ENCODE measurements at regions not wholly inside any gene's neighbourhood (a gene's known extent, or its start where the extent isn't known, plus 50 kb on each side); places are given as distances from the start of the nearest gene placed in this dataset.

GRCh38 chr3:187929112-187929816, 184.0 kb upstream of the BCL6 start:
- no peak for DNase-seq (ENCODE audit: low read depth)

DNA sequence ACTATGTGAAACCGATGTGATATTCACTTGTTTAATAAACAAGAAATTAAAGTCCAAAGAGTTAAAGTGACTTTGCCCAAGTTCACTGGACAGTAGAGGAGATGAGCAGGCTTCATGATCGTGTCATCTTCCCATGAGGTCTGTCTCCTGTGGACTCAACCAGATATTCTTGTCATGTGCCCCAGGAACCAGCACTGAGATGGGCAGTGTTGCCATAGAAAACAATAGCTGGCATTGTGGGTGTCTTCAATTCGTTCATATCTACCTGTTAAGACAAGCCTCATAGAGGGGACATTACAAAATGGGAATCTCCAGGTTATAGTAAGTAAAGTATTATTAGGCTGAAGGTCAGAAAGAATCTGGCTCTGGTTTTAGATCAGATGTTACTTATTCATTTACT, 184.8 kb upstream of the BCL6 start:
- no peak for DNase-seq (ENCODE audit: low read depth)

DNA sequence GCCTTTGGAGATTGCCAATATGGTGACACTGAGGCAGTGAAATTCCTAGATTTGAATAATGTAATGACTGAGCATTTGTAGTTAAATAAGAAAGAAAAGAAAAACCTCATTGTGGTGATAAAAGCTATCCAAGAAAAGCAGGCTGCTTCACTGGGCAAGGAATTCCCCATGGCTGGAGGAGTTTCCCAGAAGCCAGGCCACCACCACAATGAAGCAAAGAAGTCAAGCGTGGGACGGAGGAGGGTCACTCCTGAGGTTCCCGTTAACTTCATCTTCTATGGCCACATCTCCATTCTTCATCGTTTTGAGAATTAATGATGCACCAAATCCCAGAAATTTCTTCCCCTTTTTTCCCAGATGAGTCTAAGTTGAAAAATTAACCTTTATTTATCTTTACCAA, 185.8 kb upstream of the BCL6 start:
- no peak for DNase-seq (ENCODE audit: low read depth)

GRCh38 chr3:187931770-187932278, 186.6 kb upstream of the BCL6 start:
- no peak for DNase-seq (ENCODE audit: low read depth)

- no peak for DNase-seq (ENCODE audit: low read depth)
Observed at GRCh38 chr3:187932530-187932929, 187.3 kb upstream of the BCL6 start.

GRCh38 chr3:187935623-187936156, 190.4 kb upstream of the BCL6 start:
- no peak for DNase-seq (ENCODE audit: low read depth)

DNA sequence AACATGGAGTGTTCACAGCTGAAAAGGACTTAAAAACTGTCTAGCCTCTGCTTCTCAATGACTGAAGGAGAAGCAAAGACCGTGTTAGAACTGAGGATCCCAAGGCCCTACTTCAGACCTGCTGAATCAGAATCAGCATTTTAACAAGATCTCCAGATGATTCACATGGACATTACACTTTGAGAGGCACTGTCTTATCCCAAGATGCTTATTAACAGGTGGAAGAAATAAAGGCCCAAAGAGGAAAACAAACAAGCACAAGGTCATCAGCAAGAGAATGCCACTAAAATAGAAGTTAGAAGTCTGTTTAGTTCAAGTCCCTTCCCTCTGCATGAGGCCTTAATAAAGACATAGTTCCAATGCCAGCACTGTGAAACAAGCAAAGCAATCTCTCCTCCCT, 191.4 kb upstream of the BCL6 start:
- DNase-seq (ENCODE audit: low read depth) = no peak

GRCh38 chr3:187939891-187940290, 194.6 kb upstream of the BCL6 start:
- DNase-seq (ENCODE audit: low read depth) = no peak

DNA sequence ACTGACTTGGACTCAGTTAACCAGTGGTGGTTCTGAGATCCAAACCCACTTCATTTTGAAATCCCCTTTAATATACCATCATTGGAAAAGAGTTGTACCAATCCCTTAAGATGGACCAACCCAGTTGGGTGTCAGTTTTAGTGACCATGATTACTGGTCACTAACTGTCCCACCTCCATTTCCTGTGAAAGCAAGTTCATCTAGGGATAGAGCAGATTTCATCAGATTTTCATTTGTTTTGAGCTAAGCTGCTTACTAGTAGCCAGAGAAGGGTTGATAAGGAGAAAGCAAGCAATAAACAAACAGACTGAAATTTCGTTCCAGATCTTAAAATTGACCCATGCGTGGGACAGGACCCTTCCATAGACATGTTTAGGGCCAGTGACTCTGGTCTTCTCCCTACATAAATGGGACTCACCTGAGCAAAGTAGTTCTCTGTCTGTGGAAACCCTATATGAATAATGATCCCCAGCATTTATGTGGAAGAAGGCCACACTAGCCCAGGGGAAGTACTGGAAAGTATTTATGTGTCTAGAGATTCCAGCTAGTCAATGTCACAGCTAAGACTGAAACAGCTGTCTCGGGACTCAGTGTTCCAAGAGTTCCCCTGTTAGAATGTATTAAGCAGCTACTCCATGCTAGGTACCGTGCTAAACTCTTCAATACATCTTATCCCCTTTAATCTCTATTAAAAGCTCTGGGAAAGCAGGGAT, 196.0 kb upstream of the BCL6 start:
- no peak for DNase-seq (ENCODE audit: low read depth)

GRCh38 chr3:187941848-187942194, 196.6 kb upstream of the BCL6 start:
- DNase-seq (ENCODE audit: low read depth) = no peak

DNA sequence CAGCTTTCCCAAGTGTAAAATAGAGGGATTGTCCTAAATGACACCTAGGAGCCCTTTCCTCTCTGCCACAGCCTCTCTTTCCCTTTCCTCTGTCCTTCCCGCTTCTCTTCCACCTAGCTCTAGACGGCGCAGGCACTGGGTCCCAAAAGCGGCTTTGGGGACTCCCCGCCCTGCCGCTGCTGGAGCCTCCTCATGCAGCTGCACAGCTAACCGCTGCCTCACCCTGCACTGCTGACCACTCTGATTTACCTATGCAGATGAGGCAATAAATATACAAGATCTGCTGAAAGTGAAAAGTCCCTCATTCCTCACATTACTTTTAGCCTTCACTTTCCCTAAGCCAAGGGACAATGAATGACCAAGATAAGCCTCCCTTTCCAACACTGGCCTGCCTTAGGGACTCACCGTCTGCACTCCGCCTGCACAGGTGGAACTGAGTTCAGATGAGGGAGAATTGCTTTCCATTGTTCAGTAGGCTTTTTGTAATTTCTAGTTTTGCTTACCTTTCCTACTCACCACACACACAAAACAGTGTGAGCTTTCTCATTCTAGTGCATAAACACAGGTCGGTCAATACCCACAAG, 197.5 kb upstream of the BCL6 start:
- no peak for DNase-seq (ENCODE audit: low read depth)

DNA sequence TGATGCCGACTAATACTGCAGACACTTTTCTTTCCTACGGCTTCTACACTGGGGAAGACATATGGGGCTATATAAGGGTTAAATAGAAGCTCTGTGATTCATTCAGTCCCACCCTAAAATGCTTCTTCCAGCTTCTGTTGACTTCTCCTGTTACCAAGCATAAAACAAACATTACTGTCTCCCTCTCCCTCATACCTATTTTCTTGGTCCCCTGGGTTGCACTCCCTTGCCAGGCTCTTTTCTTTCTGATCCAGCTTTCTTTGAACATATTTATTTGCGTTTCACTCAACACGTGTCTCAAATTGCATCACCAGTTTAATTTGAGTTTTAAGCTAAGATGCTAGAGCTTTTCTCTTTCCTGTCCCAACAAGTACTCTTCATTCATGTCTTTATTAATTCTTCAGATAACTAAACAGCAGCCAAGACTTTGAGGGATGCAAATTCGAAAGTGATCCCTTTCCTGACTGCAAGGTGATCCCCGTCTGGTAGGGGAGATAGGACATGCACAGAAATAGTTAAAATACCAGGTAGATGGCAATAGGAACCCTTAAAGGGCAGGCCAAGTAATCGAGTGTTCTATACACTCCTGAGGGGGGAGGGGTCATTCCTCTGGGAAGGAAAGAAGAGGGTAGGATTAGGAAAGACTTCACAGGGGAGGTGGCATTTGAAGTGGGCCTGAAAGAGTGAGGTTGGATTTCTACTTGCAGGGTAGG, 198.6 kb upstream of the BCL6 start:
- peak; percentile 60 for DNase-seq (ENCODE audit: low read depth)

GRCh38 chr3:187944390-187945179, 199.3 kb upstream of the BCL6 start:
- no peak for DNase-seq (ENCODE audit: low read depth)

DNA sequence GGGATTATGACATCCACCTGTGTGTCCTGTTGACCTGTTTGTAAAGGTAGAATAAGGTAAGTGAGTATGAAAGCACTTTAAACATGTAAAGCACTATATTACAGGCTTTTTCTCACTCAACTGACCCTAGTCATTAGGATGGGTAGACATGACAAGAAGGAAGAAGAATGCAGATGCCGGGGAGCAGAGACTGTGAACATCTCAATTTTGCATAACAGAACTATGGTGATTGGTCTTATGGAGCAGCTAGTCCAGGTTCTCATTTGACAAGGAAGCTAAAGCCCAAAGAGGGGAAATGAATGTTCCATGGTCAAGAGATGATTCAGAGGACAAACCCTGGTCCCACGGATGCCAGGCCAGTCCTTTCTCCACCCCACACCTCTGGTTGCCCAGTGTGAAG, 200.1 kb upstream of the BCL6 start:
- DNase-seq (ENCODE audit: low read depth) = no peak

- DNase-seq (ENCODE audit: low read depth) = peak; percentile 61
Observed at GRCh38 chr3:187946163-187946691, 201.0 kb upstream of the BCL6 start.

DNA sequence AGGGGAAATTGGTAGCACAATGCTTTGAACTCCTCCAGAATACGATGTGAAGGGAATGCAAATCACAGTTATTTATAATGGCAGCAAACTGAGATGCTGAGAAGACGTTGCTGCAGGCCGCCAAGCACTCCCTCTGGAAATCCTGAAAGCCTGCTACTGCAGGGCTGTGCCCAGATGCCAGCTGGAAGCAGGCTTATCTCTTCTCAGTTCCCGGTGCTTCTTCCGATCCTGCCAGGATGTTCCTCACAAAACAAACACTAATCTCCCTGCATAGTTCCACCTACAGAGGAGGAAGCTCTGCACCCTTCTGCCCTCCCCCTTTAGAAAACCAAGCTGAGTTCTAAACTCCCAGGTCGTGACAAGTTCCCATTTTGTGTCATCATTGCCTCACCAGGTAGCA, 201.7 kb upstream of the BCL6 start:
- no peak for DNase-seq (ENCODE audit: low read depth)

- DNase-seq (ENCODE audit: low read depth) = no peak
Observed at GRCh38 chr3:187947927-187948682, 202.8 kb upstream of the BCL6 start.

DNA sequence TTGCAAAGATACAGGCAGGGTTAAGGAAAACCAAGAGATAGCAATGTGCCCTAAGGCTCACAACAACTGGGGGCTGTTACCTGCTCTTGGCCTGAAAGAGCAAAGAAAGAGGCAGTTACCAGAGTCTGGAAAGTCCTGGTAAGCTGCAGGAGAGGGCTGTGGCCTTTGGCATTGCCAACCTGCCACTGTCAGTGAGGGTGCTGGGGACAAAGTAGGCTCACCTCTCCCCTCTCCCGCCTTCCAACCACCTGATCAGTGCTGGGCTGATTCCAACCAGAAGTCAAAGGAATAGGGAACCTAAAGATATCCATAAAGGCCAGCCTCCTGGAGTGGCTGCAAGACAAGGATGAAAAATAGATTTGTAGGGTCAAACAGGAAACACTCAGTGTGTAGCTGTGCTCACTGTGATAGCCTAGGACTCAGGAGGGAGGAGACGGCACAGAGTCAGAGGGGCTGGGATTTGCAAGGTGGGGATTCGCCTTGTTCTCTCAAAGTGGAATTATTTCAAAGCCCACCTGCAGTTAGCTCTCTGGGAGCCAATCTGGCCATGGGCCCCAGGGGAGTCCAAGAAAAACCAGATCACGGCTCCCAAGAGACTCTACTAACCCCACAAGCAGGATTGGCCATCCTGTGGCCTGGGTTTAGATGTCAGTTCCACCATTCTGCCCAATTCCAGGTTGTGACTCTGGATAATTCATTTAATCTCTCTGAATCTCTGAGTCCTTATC, 204.0 kb upstream of the BCL6 start:
- no peak for DNase-seq (ENCODE audit: low read depth)

- DNase-seq (ENCODE audit: low read depth) = no peak
Observed at GRCh38 chr3:187950671-187951070, 203.3 kb upstream of the LPP start.

All from fibroblast of gingiva (primary cell).